GM19463 (cell line): ENCODE measurements at regions not wholly inside any gene's neighbourhood (a gene's known extent, or its start where the extent isn't known, plus 50 kb on each side); places are given as distances from the start of the nearest gene placed in this dataset.

Source experiments
- ATAC-seq: cut with Tn5 transposase; IDR thresholded peaks from one replicate; pipeline ENCODE4 v1.9.1; 2021; ENCODE audit warnings: mild to moderate bottlenecking, moderate library complexity; ENCODE audit not compliant: unreplicated experiment

GRCh38 chr7:145293754-145294153, 457.9 kb upstream of the TPK1 start:
- ATAC-seq = no peak

GRCh38 chr7:145293228-145293701, 457.4 kb upstream of the TPK1 start:
- no peak for ATAC-seq

- ATAC-seq = no peak
Observed at GRCh38 chr7:145289384-145289783, 453.5 kb upstream of the TPK1 start.

DNA sequence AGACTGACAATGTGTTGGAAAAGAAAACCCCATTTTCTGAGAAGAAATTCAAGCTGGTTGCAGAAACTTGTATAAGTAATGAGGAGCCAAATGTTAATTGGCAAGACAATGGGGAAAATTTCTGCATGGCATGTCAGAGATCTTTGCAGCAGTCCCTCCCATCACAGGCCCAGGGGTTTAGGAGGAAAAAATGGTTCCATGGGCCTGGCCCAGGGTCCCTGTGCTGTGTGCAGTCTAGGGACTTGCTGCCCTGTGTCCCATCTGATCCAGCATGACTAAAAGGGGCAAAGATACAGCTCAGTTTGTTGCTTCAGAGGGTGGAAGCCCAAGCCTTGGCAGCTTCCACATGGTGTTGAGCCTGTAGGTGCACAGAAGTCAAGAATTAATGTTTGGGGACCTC, 440.3 kb upstream of the TPK1 start:
- no peak for ATAC-seq

- no peak for ATAC-seq
Observed at GRCh38 chr7:145269418-145270161, 433.7 kb upstream of the TPK1 start.

- no peak for ATAC-seq
Observed at GRCh38 chr7:145265180-145265579, 429.3 kb upstream of the TPK1 start.

DNA sequence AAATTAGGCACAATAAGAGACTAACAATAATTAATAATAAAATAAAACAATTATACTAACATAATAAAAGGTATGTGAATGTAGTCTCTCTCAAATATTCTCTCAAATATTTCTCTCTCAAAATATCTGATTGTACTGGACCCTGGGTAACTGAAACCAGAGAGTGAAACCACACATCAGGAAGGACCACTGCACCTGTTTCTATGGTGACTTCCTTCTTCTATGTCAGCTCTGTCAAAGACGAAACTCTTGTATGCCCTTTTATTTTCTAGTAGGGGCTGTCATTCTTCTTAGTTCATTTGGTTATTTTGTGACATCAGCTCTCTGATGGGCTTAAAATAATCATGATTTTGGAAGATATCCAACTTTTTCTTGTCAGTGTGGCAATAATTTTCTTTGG, 428.0 kb upstream of the TPK1 start:
- ATAC-seq = peak; percentile 64

DNA sequence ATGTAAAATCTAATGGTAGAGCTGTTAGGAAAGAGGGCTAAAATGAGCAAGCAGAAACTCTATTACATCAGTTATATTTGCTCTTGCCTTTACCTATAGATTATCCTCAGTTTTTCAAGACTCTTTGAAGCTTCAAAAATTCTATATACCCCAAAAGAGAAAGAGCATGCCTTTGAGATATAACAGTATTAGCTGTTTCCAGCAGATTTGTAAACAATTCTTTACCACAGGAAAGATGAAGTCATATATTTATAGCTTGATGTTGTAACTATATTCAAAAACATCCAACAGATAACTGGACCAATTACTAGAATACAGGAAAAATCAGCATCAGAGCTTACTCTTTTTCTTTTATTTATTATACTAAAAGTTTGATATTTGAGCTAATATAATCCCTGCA, 416.2 kb upstream of the TPK1 start:
- ATAC-seq = no peak

GRCh38 chr7:145224775-145225174, 388.9 kb upstream of the TPK1 start:
- no peak for ATAC-seq

DNA sequence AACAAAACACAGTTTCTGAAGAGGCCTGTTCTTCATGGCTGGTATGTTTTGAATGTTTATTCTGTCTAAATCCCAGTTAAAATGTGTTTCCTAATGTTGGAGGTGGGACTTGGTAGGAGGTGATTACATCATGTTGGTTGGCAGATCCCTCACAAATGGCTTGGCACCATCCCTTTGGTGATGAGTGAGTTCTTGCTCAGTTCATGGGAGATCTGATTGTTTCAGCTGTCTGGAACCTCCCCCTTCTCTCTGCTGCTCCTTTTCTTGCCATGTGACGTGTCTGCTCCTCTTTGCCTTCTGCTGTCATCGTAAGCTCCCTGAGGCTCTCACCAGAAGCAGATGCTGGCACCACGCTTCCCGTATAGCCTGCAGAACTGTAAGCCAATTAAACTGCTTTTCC, 383.6 kb upstream of the TPK1 start:
- ATAC-seq = no peak

DNA sequence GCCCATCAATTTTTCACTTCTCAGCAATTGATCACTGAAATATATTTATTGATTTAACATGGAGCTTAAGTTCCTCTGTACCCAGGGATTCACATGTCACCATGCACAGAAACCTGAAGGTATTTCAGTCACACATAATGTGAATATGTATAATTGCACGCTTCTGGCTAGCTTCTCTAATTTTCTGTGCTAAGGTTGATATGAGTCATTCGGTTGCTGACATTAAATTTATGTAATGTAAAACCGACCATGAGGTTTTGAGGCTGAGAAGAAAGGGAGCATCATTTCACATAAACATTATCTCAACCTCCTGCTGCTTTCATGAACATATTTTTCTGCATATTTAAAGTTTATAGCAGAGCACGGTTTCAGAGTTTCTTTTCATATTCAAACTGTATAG, 381.0 kb upstream of the TPK1 start:
- ATAC-seq = no peak

GRCh38 chr7:145212050-145212449, 376.2 kb upstream of the TPK1 start:
- no peak for ATAC-seq

GRCh38 chr7:145211211-145211610, 375.4 kb upstream of the TPK1 start:
- no peak for ATAC-seq

GRCh38 chr7:145193951-145194350, 358.1 kb upstream of the TPK1 start:
- ATAC-seq = no peak

GRCh38 chr7:145184956-145185355, 349.1 kb upstream of the TPK1 start:
- no peak for ATAC-seq

DNA sequence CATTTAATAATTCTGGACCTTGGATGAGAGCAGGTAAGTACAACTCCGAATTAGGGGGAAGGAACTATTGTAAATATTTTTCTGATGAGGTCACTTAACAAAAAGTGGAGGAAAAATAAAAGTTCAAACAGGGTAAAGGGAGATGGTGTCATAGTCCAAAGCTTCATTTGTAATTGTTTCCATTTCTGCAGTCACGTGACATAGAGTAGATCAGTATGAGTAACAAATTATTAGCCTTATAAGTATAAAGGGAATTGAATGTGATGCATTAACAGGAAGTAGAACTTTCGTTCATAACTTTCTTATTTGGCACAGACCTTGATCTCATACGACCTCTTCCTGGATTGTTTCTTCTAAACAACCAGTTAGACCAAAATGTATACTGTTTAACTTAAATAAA, 347.2 kb upstream of the TPK1 start:
- no peak for ATAC-seq

- no peak for ATAC-seq
Observed at GRCh38 chr7:145175366-145175765, 339.5 kb upstream of the TPK1 start.

DNA sequence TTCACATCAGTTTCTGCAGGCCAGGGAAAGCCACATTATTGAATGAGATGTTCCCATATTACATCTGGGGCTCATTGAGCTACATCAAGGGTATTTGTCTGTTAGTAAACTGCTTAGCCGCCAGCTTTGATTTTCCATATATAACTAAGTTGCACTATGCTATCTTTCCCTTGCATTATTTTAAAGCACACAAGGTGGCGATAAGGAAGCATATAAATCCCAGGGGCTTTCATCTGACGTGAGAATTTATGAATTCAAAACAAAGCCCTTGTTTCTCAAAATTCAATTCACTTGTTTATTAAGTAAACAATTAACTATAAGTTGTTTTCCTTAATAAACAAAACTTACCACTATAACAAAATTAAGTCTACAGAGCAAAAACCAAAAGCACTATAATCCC, 334.1 kb upstream of the TPK1 start:
- ATAC-seq = no peak

GRCh38 chr7:145168879-145169278, 333.0 kb upstream of the TPK1 start:
- ATAC-seq = no peak

DNA sequence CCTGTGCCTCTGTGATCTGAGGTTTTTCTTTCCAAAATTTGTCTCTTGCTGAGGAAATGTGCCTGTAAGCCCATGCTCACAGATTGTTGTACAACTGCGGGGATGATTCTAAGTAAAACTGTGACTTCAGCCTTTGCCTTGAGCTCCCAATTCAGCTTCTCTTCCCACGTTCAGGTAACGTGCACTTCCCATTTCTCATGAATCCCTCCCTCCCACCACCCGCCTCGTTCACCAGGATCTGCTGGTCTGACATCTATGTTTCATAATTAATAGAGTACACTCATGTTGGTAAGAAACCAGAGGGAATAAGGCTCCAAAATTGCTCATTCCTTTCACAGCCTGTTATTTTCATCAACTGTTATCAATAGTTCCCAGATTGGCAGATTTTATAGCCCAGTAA, 332.6 kb upstream of the TPK1 start:
- ATAC-seq = no peak

DNA sequence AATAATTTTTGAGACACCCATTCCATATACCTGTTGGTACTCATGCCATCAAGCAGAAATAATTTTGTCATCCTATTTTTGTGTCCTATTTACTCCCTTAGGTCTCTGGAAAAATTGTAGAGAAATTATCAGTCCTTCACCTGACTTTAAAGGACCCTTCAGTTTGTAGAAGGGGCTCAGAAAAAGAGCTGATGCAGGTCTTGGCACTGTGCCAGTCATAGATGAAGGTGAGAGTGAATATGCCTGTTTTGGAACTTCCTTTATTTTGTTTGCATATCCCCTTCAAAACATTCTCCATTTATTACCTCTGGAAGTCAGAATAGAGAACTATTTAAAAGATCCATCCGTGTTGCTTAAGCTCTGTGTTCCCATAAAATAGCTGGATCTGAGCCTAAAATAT, 321.0 kb upstream of the TPK1 start:
- no peak for ATAC-seq

GRCh38 chr7:145152589-145152988, 316.7 kb upstream of the TPK1 start:
- no peak for ATAC-seq

DNA sequence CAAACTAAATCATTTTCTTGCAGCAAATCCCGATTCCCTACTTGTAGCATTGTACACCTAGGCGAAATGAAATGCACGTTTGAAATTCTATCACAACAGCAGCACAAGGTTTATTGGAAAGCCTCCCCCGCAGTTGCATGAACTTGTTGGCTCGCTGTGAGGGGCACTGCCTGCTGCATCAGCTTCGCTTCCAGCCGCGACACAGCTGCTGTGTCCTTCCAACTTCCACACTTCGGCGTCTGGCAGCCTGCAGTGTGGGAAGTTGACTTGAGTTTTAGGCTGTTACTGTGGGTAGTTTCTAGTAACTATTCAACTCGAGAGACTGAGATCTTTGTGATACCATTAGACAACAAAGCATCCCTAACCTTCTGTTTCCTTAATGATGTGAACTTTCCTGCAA, 315.8 kb upstream of the TPK1 start:
- ATAC-seq = no peak
